WTC11 (cell line): ENCODE measurements at regions not wholly inside any gene's neighbourhood (a gene's known extent, or its start where the extent isn't known, plus 50 kb on each side); places are given as distances from the start of the nearest gene placed in this dataset.

Experiments used
- ATAC-seq: fragments of 200-7000 bp; cut with Tn5 transposase; 2 replicates; pipeline ENCODE4 v1.10.0; 2021; ENCODE audit warnings: mild to moderate bottlenecking, moderate library complexity
- CTCF ChIA-PET: fragments of 300-600 bp; sonication (Branson Sonifier 250); formaldehyde crosslinking; loops from one replicate; lab custom pipeline; 2021; ENCODE audit warnings: antibody characterized with exemption; lab: Charles Lee
- POLR2A ChIA-PET: fragments of 350-600 bp; sonication (Branson Sonifier 250); formaldehyde crosslinking; loops from one replicate; lab custom pipeline; 2021; ENCODE audit warnings: antibody characterized with exemption; lab: Charles Lee
- DNase-seq: peaks from one replicate; pipeline ENCODE4 v3.0.0; 2021; ENCODE audit warnings: low spot score
- H3K27ac Mint-ChIP-seq: 2 replicates; pipeline ENCODE4 v1.8.0; 2021; ENCODE audit warnings: mixed read lengths
- H3K27me3 Mint-ChIP-seq: 2 replicates; pipeline ENCODE4 v1.8.0; 2021; ENCODE audit warnings: low read depth, mild to moderate bottlenecking, moderate library complexity, mixed read lengths
- H3K36me3 Mint-ChIP-seq: 2 replicates; pipeline ENCODE4 v1.8.0; 2021; ENCODE audit warnings: mixed read lengths
- H3K4me1 Mint-ChIP-seq: 2 replicates; pipeline ENCODE4 v1.8.0; 2022; ENCODE audit warnings: mixed read lengths
- H3K4me3 Mint-ChIP-seq: 2 replicates; pipeline ENCODE4 v1.8.0; 2021; ENCODE audit warnings: mild to moderate bottlenecking, moderate library complexity, mixed read lengths
- H3K9me3 Mint-ChIP-seq: 2 replicates; pipeline ENCODE4 v1.8.0; 2021; ENCODE audit warnings: mixed read lengths
- CREB1 ChIP-seq: sonication (generic); formaldehyde crosslinking; IDR thresholded peaks from 2 replicates; pipeline ENCODE4 v1.8.0; 2023; ENCODE audit warnings: mild to moderate bottlenecking, missing genetic modification reagents
- ESRRA ChIP-seq: sonication (generic); formaldehyde crosslinking; IDR thresholded peaks from 2 replicates; pipeline ENCODE4 v1.8.1; 2022; ENCODE audit warnings: mild to moderate bottlenecking, missing genetic modification reagents, borderline replicate concordance
- FOXJ3 ChIP-seq: sonication (generic); formaldehyde crosslinking; IDR thresholded peaks from 2 replicates; pipeline ENCODE4 v1.9.0; 2021; ENCODE audit warnings: missing genetic modification reagents, mild to moderate bottlenecking, borderline replicate concordance
- TEAD1 ChIP-seq: sonication (generic); formaldehyde crosslinking; IDR thresholded peaks from 2 replicates; pipeline ENCODE4 v1.8.0; 2022; ENCODE audit warnings: mild to moderate bottlenecking, missing genetic modification reagents
- TF ChIP-seq, protein P1 (sequence below): sonication (generic); formaldehyde crosslinking; IDR thresholded peaks from 2 replicates; pipeline ENCODE4 v1.8.1; 2023; ENCODE audit warnings: mild to moderate bottlenecking, missing genetic modification reagents, moderate library complexity
- TF ChIP-seq, protein P2 (sequence below): sonication (generic); formaldehyde crosslinking; IDR thresholded peaks from 2 replicates; pipeline ENCODE4 v1.8.0; 2022; ENCODE audit warnings: mild to moderate bottlenecking, missing genetic modification reagents

DNA sequence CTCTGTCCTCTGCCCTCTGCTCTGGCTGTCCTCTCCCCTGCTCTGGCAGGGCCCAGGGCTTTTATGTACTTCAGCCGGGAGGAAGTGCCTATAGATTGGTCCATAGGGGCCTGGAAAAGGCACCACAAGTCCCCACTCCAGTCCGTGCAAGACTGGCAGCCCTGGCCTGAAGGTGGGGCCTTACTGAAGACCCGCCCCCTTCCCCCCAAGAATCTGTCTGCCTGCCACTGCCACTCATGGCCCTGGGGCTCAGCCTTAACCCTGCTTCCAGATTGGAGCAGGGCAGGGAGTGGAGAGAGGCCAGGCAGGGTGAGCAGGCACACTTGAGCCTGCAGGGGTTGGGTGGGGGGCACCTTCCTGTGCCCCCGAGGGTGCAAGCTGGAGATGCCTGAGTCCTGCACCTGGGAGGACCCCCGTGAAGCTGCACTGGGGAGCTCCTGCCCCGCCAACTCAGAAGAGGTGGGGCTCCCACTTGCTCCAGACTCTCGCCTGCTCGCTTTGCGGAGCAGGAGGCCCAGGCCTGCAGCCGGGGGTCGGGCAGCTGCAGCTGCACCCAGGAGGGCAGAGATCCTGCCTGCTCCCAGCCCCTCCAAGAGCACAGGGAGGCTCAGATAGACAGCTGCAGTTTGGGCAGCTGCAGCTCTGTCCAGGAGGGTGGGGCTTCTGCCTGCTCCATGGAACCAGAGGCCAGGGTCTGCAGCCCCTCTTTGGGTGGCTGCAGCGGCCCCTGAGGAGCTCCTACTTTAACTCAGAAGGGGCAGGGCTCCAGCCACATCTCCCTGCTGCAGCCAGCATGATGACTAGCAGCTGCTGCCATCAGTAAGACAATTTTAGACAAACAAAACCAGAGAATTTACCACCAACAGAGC, 51.0 kb upstream of the SC5D start:
- DNase-seq (peak; percentile 23), ATAC-seq (peak; percentile 60)
- ChIA-PET CTCF (interaction anchor here (1.2 kb wide), 1 partner anchor 47 kb away, joined by 12 read pairs; no protein-coding TSS in a partner anchor), POLR2A (no interaction called here)
- Mint-ChIP-seq H3K27ac (no peak overlapping the region), H3K9me3 (peaks cover 4% of the 10 kb centered on the region), H3K4me3 (no peak overlapping the region), H3K4me1 (peaks cover 53% of the 10 kb centered on the region), H3K36me3 (0 out of 2 replicates have a peak, but pooled peaks cover 3% of the 10 kb centered on the region)
- TF ChIP-seq ESRRA (CRISPR knock-in tag) (no peak), TEAD1 (CRISPR knock-in tag) (0 out of 2 replicates have a peak, but pooled peaks have one; percentile 46), CREB1 (no peak), FOXJ3 (CRISPR knock-in tag) (no peak)
- TF ChIP-seq, protein P1, sequence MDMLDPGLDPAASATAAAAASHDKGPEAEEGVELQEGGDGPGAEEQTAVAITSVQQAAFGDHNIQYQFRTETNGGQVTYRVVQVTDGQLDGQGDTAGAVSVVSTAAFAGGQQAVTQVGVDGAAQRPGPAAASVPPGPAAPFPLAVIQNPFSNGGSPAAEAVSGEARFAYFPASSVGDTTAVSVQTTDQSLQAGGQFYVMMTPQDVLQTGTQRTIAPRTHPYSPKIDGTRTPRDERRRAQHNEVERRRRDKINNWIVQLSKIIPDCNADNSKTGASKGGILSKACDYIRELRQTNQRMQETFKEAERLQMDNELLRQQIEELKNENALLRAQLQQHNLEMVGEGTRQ (CRISPR knock-in tag) = no peak
- TF ChIP-seq, protein P2, sequence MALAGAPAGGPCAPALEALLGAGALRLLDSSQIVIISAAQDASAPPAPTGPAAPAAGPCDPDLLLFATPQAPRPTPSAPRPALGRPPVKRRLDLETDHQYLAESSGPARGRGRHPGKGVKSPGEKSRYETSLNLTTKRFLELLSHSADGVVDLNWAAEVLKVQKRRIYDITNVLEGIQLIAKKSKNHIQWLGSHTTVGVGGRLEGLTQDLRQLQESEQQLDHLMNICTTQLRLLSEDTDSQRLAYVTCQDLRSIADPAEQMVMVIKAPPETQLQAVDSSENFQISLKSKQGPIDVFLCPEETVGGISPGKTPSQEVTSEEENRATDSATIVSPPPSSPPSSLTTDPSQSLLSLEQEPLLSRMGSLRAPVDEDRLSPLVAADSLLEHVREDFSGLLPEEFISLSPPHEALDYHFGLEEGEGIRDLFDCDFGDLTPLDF (CRISPR knock-in tag) = no peak
- TF ChIP-seq, all 79 proteins: peak for 1
- H3K27me3 Mint-ChIP-seq = peaks cover 3% of the 10 kb centered on the region; the same call in 1 of the 2 replicates
